IMR-90 (cell line): ENCODE measurements at regions not wholly inside any gene's neighbourhood (a gene's known extent, or its start where the extent isn't known, plus 50 kb on each side); places are given as distances from the start of the nearest gene placed in this dataset.

ENCODE experiments used
- ATAC-seq: fragments of 200-7000 bp; cut with Tn5 transposase; 2 replicates; pipeline ENCODE4 v1.9.1; 2020; ENCODE audit warnings: low read depth, mild to moderate bottlenecking, moderate library complexity
- BruUV-seq: library from RNA; stranded (reverse); fragments of 400-500 nt; replicated peaks from 2 replicates; lab custom pipeline; 2021; lab: Mats Ljungman, UMichigan
- CTCF ChIA-PET: fragments of 300-600 bp; formaldehyde crosslinking; extraction: SDS; loops from one replicate; lab custom pipeline; 2021; ENCODE audit warnings: antibody characterized with exemption; lab: Yijun Ruan, JAX
- POLR2A ChIA-PET: fragments of 300-600 bp; sonication (Branson Sonifier 250); formaldehyde crosslinking; loops from one replicate; lab custom pipeline; 2022; ENCODE audit warnings: antibody characterized with exemption; ENCODE audit not compliant: unreplicated experiment; lab: Charles Lee
- DNase-seq: peaks from one replicate; pipeline ENCODE4 v3.0.0; 2013
- H2AFZ ChIP-seq: replicated peaks from 2 replicates; pipeline ENCODE3; 2013; ENCODE audit warnings: low read length, mild to moderate bottlenecking; ENCODE audit not compliant: poor library complexity
- H2AK5ac ChIP-seq: 2 replicates; pipeline ENCODE4 v1.6.1; 2013; ENCODE audit warnings: low read depth, low read length, inconsistent platforms
- H2AK9ac ChIP-seq: replicated peaks from 2 replicates; pipeline ENCODE3; 2013; ENCODE audit warnings: mild to moderate bottlenecking, low read depth, low read length, moderate library complexity; ENCODE audit not compliant: poor library complexity
- H2BK120ac ChIP-seq: 2 replicates; pipeline ENCODE4 v1.6.1; 2013; ENCODE audit warnings: low read depth, low read length, inconsistent platforms
- H2BK15ac ChIP-seq: 3 replicates; pipeline ENCODE4 v1.6.1; 2013; ENCODE audit warnings: low read depth, low read length, inconsistent platforms
- H2BK20ac ChIP-seq: 2 replicates; pipeline ENCODE4 v1.6.1; 2013; ENCODE audit warnings: low read depth, mild to moderate bottlenecking, inconsistent platforms, low read length, moderate library complexity
- H2BK5ac ChIP-seq: 2 replicates; pipeline ENCODE4 v1.6.1; 2013; ENCODE audit warnings: mild to moderate bottlenecking, low read depth, low read length, inconsistent platforms; ENCODE audit not compliant: poor library complexity, severe bottlenecking
- H3K14ac ChIP-seq: replicated peaks from 2 replicates; pipeline ENCODE4 v1.6.1; 2013; ENCODE audit warnings: low read depth, low read length, inconsistent platforms
- H3K18ac ChIP-seq: 2 replicates; pipeline ENCODE4 v1.6.1; 2013; ENCODE audit warnings: low read depth, low read length, control low read depth
- H3K23ac ChIP-seq: 2 replicates; pipeline ENCODE4 v1.6.1; 2013; ENCODE audit warnings: low read depth, low read length, inconsistent platforms
- H3K27ac ChIP-seq: 2 replicates; pipeline ENCODE4 v1.5.1; 2013; ENCODE audit warnings: mild to moderate bottlenecking, control low read depth, low read length; ENCODE audit not compliant: insufficient read depth
- H3K27me3 ChIP-seq: 2 replicates; pipeline ENCODE4 v1.6.1; 2013; ENCODE audit warnings: low read length; ENCODE audit not compliant: control insufficient read depth, insufficient read depth
- H3K36me3 ChIP-seq: 2 replicates; pipeline ENCODE4 v1.6.1; 2013; ENCODE audit warnings: low read length, mixed read lengths; ENCODE audit not compliant: control insufficient read depth, insufficient read depth
- H3K4ac ChIP-seq: 2 replicates; pipeline ENCODE4 v1.6.1; 2013; ENCODE audit warnings: low read depth, low read length, inconsistent platforms
- H3K4me1 ChIP-seq: 2 replicates; pipeline ENCODE4 v1.6.1; 2013; ENCODE audit warnings: low read length, mixed read lengths; ENCODE audit not compliant: control insufficient read depth, insufficient read depth
- H3K4me2 ChIP-seq: 2 replicates; pipeline ENCODE4 v1.6.1; 2013; ENCODE audit warnings: low read depth, mild to moderate bottlenecking, control low read depth, low read length, moderate library complexity
- H3K4me3 ChIP-seq: 2 replicates; pipeline ENCODE4 v1.5.1; 2013; ENCODE audit warnings: low read depth, mild to moderate bottlenecking, control low read depth, low read length, moderate library complexity; ENCODE audit not compliant: insufficient read depth
- H3K56ac ChIP-seq: 2 replicates; pipeline ENCODE4 v1.6.1; 2013; ENCODE audit warnings: low read length, inconsistent platforms; ENCODE audit not compliant: insufficient read depth; ENCODE audit errors: extremely low read depth
- H3K79me1 ChIP-seq, 2 experiments: 2 replicates each; pipeline ENCODE4 v1.6.1; 2013; ENCODE audit warnings: low read length in 2 of 2, inconsistent platforms in 1 of 2, low read depth in 1 of 2
- H3K9ac ChIP-seq: 2 replicates; pipeline ENCODE4 v1.6.1; 2013; ENCODE audit warnings: low read depth, low read length, control low read depth
- H3K9me1 ChIP-seq: 2 replicates; pipeline ENCODE4 v1.6.1; 2013; ENCODE audit warnings: low read length, inconsistent platforms; ENCODE audit not compliant: insufficient read depth
- H3K9me3 ChIP-seq: 2 replicates; pipeline ENCODE4 v1.6.1; 2013; ENCODE audit warnings: low read length; ENCODE audit not compliant: control insufficient read depth, insufficient read depth
- H4K20me1 ChIP-seq: 2 replicates; pipeline ENCODE4 v1.6.1; 2013; ENCODE audit warnings: low read length, inconsistent platforms; ENCODE audit not compliant: insufficient read depth
- H4K5ac ChIP-seq: 2 replicates; pipeline ENCODE4 v1.6.1; 2013; ENCODE audit warnings: mild to moderate bottlenecking, low read depth, low read length, control low read depth
- H4K8ac ChIP-seq, 2 experiments: 2 replicates each; pipeline ENCODE4 v1.6.1; 2013; ENCODE audit warnings: low read depth in 2 of 2, low read length in 2 of 2, control low read depth in 1 of 2, inconsistent platforms in 1 of 2
- H4K91ac ChIP-seq: 2 replicates; pipeline ENCODE4 v1.6.1; 2013; ENCODE audit warnings: low read depth, low read length, inconsistent platforms; ENCODE audit not compliant: insufficient read depth
- BHLHE40 ChIP-seq: fragments of 150-350 bp; IDR thresholded peaks from 2 replicates; pipeline ENCODE4 v1.6.1; 2016; ENCODE audit warnings: mild to moderate bottlenecking, low read depth, low read length
- CEBPB ChIP-seq: IDR thresholded peaks from 2 replicates; pipeline ENCODE4 v1.6.1; 2012; ENCODE audit warnings: low read depth, low read length, improper control_type of control experiment
- CHD1 ChIP-seq: IDR thresholded peaks from 2 replicates; pipeline ENCODE4 v1.6.1; 2012; ENCODE audit warnings: low read depth, low read length, improper control_type of control experiment
- ELK1 ChIP-seq: fragments of 150-350 bp; IDR thresholded peaks from 2 replicates; pipeline ENCODE4 v1.6.1; 2016; ENCODE audit warnings: low read depth, mild to moderate bottlenecking, low read length, moderate library complexity, borderline replicate concordance
- FOS ChIP-seq: fragments of 150-350 bp; IDR thresholded peaks from 2 replicates; pipeline ENCODE4 v1.6.1; 2016; ENCODE audit warnings: low read depth, low read length
- MAFK ChIP-seq: IDR thresholded peaks from 2 replicates; pipeline ENCODE4 v1.6.1; 2012; ENCODE audit warnings: low read depth, low read length, improper control_type of control experiment
- MAZ ChIP-seq: IDR thresholded peaks from 2 replicates; pipeline ENCODE4 v1.6.1; 2012; ENCODE audit warnings: low read depth, mild to moderate bottlenecking, low read length, improper control_type of control experiment, moderate library complexity, borderline replicate concordance
- MXI1 ChIP-seq: IDR thresholded peaks from 2 replicates; pipeline ENCODE4 v1.6.1; 2012; ENCODE audit warnings: low read depth, mild to moderate bottlenecking, low read length, moderate library complexity, borderline replicate concordance
- NFE2L2 ChIP-seq: fragments of 150-350 bp; IDR thresholded peaks from 2 replicates; pipeline ENCODE4 v1.6.1; 2016; ENCODE audit warnings: low read depth, mild to moderate bottlenecking, low read length
- POLR2A ChIP-seq: IDR thresholded peaks from 2 replicates; pipeline ENCODE4 v1.6.1; 2012; ENCODE audit warnings: mild to moderate bottlenecking, low read depth, low read length
- RAD21 ChIP-seq: IDR thresholded peaks from 2 replicates; pipeline ENCODE4 v1.6.1; 2012; ENCODE audit warnings: low read length, improper control_type of control experiment
- RCOR1 ChIP-seq: IDR thresholded peaks from 2 replicates; pipeline ENCODE4 v1.6.1; 2012; ENCODE audit warnings: mild to moderate bottlenecking, low read length, improper control_type of control experiment; ENCODE audit not compliant: insufficient replicate concordance
- RFX5 ChIP-seq: IDR thresholded peaks from 2 replicates; pipeline ENCODE4 v1.8.0; 2012; ENCODE audit warnings: low read depth, mild to moderate bottlenecking, low read length, moderate library complexity
- SMC3 ChIP-seq: fragments of 150-350 bp; IDR thresholded peaks from 2 replicates; pipeline ENCODE4 v1.6.1; 2016; ENCODE audit warnings: low read depth, mild to moderate bottlenecking, antibody characterized with exemption, low read length, moderate library complexity
- USF2 ChIP-seq: fragments of 150-350 bp; IDR thresholded peaks from 2 replicates; pipeline ENCODE4 v1.6.1; 2017; ENCODE audit warnings: mild to moderate bottlenecking, antibody characterized with exemption, low read length, low read depth
- dilution Hi-C: fragments of 300-500 bp; cut with HindIII; formaldehyde crosslinking; loops from one replicate; pipeline ENCODE4 v1.14.3; 2018; ENCODE audit warnings: low sequenced_read_pairs; ENCODE audit not compliant: unreplicated experiment
- in situ Hi-C: fragments of 300-500 bp; cut with MboI; formaldehyde crosslinking; loops from 3 replicates; pipeline ENCODE4 v1.14.3; 2019; ENCODE audit warnings: low sequenced_read_pairs, inconsistent platforms, mixed read lengths
- intact Hi-C: fragments of 100-400 bp; cut with micrococcal nuclease; formaldehyde crosslinking; loops from 2 replicates; pipeline ENCODE4 v1.10.0; 2022
- TF ChIP-seq, protein P1 (sequence below): conservative IDR thresholded peaks from 2 replicates; pipeline ENCODE4 v1.5.1; 2012; ENCODE audit warnings: mild to moderate bottlenecking, low read depth, low read length, improper control_type of control experiment

DNA sequence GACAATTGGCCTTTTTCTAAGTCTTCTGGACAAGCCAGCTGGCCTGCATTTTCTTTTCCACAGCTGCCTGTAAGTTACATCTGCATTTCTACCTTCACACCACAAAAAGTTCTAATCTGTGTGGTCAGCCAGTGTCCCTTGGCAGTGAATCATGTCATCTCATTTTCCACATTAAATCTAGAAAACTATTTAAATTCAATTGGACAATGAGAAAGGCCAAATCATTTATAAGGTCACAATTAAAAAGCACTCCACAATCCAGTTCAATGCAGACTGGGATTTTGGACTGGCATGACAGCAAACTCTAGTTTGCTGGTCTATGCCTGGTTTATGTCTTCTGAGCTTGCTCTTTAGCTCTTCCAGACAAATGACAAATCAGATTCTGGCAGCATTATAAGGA lies 494.2 kb upstream of the SPHKAP start:
- Histone ChIP-seq H2AK5ac (no peak overlapping the region), H3K14ac (no peak overlapping the region), H2BK15ac (no peak overlapping the region), H3K18ac (no peak overlapping the region), H3K9ac (no peak overlapping the region), H2BK5ac (no peak overlapping the region), H2AFZ (no peak overlapping the region), H3K4me1 (no peaks in the 10 kb centered on the region; the same call in 1 of the 2 replicates), H2BK20ac (no peak overlapping the region), H3K36me3 (no peaks in the 10 kb centered on the region), H3K23ac (no peak overlapping the region), H4K8ac (no peak overlapping the region), H3K9me1 (no peaks in the 10 kb centered on the region), H4K91ac (no peak overlapping the region), H3K4me2 (no peak overlapping the region), H3K4me3 (no peak overlapping the region), H4K5ac (no peak overlapping the region), H2BK120ac (no peak overlapping the region), H3K79me1 (no peaks in the 10 kb centered on the region), H4K20me1 (no peaks in the 10 kb centered on the region), H3K4ac (no peak overlapping the region), H3K27ac (no peak overlapping the region), H3K9me3 (no peaks in the 10 kb centered on the region), H2AK9ac (no peak overlapping the region), H3K27me3 (no peaks in the 10 kb centered on the region), H3K56ac (no peak overlapping the region)
- POLR2A ChIA-PET = no interaction called here
- in situ Hi-C loops = loop anchor here (25.0 kb wide), 1 partner anchor 912 kb away; no protein-coding TSS in a partner anchor
- BruUV-seq = no TSS peak
- TF ChIP-seq POLR2A = no peak
- TF ChIP-seq MXI1 = no peak
- no peak for TF ChIP-seq NFE2L2
- TF ChIP-seq USF2 = no peak
- no peak for TF ChIP-seq RCOR1
- TF ChIP-seq ELK1 = no peak
- no peak for TF ChIP-seq MAFK
- no peak for TF ChIP-seq MAZ
- TF ChIP-seq FOS = no peak
- TF ChIP-seq CHD1 = no peak
- no peak for TF ChIP-seq BHLHE40
- TF ChIP-seq SMC3 = no peak
- TF ChIP-seq, protein P1, sequence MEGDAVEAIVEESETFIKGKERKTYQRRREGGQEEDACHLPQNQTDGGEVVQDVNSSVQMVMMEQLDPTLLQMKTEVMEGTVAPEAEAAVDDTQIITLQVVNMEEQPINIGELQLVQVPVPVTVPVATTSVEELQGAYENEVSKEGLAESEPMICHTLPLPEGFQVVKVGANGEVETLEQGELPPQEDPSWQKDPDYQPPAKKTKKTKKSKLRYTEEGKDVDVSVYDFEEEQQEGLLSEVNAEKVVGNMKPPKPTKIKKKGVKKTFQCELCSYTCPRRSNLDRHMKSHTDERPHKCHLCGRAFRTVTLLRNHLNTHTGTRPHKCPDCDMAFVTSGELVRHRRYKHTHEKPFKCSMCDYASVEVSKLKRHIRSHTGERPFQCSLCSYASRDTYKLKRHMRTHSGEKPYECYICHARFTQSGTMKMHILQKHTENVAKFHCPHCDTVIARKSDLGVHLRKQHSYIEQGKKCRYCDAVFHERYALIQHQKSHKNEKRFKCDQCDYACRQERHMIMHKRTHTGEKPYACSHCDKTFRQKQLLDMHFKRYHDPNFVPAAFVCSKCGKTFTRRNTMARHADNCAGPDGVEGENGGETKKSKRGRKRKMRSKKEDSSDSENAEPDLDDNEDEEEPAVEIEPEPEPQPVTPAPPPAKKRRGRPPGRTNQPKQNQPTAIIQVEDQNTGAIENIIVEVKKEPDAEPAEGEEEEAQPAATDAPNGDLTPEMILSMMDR = no peak
- no peak for TF ChIP-seq CEBPB
- TF ChIP-seq RAD21 = no peak
- TF ChIP-seq RFX5 = no peak
- dilution Hi-C loops = no loop called here
- CTCF ChIA-PET = no interaction called here
- DNase-seq (no peak), ATAC-seq (no peak)
- intact Hi-C loops = no loop called here
